ENCODE measurements at regions not wholly inside any gene's neighbourhood (a gene's known extent, or its start where the extent isn't known, plus 50 kb on each side); places are given as distances from the start of the nearest gene placed in this dataset.
A peak's percentile ranks its signal among the peaks of the same experiment; 100 is the strongest.

DNA sequence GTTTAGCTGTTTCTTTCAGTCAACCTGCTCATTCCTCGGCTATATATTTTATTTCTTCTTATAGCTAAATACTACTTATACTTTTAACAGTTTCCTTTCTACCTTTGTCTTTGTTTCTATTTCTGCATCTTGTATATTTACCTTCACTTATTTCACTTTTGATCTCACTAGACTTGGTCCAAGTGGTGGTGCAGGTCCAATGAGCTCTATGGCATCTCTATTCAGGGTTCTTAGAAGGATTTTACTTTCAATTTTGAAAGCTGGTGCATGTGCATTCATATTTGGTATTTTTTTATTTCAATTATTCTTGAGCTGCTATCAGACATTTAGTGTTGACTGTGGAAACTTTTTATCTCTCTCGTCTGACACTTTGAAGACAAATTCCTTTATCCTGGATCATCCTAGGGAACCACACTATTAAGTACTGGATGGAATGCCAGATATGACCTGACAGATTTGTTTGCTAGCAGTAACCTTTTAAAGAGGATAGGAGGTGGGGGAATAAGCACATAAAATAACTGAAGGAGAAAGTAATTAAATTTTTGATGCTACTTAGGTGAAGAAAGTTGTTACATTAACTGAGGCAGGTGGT, 123.1 kb upstream of the PJA2 start:
- no peak for DNase-seq (ENCODE audit: low read depth)

DNA sequence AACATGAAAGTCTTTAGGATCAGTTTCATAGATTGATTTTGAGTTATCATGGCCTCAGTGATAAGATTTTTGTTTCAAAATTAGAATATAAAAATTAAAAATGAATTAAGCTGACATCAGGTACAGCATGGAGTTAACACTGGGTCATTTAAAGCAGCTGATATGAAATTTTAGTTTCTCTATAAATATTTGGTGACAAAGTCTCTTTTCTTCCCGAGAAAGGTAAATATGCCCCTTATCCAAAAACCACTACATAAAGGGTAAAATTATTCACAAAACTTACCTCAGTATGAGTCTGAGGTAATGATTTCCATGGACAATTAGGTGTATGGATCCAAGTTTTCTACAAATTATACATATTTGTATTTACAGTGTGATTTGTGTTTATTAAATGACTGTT, 121.5 kb upstream of the PJA2 start:
- DNase-seq (ENCODE audit: low read depth), result no peak

DNA sequence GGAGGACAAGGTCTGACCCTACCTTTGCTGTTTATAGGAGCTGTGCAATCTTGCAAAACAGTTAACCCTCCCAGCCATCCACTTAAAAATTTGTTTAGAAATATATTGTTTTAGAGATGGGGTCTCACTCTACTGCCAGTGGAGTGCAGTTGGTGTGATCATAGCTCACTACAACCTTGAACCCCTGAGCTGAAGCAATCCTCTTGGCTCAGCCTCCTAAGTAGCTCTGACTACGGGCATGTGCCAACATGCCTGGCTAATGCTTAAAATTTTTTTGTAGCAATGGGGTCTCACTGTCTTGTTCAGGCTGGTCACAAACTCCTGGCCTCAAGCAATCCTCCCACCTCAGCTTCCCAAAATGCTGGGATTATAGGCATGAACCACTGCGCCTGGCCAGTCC, 120.2 kb upstream of the PJA2 start:
- DNase-seq (ENCODE audit: low read depth), result no peak

- no peak for DNase-seq (ENCODE audit: low read depth)
These were observed 119.7 kb upstream of the PJA2 start for GRCh38 chr5:109529520-109529919.

DNA sequence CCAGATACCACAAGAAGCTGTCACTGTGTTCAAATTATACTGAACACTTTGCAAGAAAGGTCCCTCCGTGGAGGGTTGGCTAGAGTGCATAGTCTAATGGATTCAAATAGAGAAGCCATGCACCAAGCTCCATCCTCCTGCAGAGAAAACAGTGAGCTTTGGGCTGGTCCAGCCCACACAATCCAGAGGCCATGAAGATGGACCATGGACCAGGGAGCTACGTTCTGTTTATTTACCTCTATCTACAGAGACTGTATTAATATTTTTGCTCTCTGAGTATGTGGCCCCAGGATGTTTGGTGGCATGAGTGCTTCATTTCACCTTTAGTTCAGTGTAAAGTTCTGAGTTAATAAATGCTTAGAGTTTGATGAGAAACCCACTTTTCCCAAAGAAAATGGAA, 114.8 kb upstream of the PJA2 start:
- no peak for DNase-seq (ENCODE audit: low read depth)

- DNase-seq (ENCODE audit: low read depth), result no peak
These were observed 114.3 kb upstream of the PJA2 start for GRCh38 chr5:109524026-109524425.

- DNase-seq (ENCODE audit: low read depth), result no peak
These were observed 112.6 kb upstream of the PJA2 start for GRCh38 chr5:109522404-109522803.

DNA sequence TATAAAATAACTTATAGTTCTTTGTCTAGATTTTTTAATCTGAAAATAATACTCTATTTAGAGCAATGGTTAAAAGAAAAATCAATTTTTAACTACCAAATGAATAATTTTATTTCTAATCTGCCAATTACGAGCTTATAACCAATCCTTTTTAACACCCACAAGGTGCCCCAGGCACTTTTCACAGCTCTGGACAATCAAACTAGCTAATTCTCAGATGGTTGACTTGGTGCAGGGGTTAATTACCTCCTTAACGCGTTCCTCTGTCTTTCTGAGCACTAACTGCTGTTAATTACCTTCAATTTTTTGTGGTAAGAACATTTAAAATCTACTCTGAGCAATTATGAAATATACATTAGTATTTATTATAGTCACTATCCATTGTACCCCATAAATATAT, 109.6 kb upstream of the PJA2 start:
- DNase-seq (ENCODE audit: low read depth), result no peak

- DNase-seq (ENCODE audit: low read depth), result peak; percentile 30
These were observed 106.6 kb upstream of the PJA2 start for GRCh38 chr5:109516390-109516789.

- DNase-seq (ENCODE audit: low read depth), result no peak
These were observed 102.4 kb upstream of the PJA2 start for GRCh38 chr5:109511980-109512734.

GRCh38 chr5:109506556-109506955, 96.8 kb upstream of the PJA2 start:
- no peak for DNase-seq (ENCODE audit: low read depth)

DNA sequence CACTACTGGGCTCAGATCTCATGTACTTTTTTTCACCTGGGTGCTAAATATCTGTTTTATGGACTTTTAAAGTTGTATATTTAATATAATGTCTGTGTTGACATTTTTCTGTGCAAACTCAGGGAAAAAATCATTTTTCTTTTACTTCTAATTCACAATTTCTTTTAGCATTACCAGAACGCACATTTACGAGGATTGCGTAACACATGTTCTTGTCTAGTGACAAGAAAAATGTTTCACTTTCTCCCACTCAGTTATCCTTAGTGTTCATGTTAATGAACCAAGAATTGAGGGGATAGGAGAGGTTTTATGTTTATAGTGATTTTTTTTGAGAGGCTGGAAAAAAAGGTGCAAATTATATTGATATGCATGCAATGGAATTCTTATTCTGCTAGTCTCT, 86.3 kb upstream of the PJA2 start:
- DNase-seq (ENCODE audit: low read depth), result no peak

- no peak for DNase-seq (ENCODE audit: low read depth)
These were observed 78.1 kb upstream of the PJA2 start for GRCh38 chr5:109487753-109488420.

GRCh38 chr5:109486200-109486804, 76.5 kb upstream of the PJA2 start:
- no peak for DNase-seq (ENCODE audit: low read depth)

- DNase-seq (ENCODE audit: low read depth), result no peak
These were observed 75.3 kb upstream of the PJA2 start for GRCh38 chr5:109485030-109485429.

DNA sequence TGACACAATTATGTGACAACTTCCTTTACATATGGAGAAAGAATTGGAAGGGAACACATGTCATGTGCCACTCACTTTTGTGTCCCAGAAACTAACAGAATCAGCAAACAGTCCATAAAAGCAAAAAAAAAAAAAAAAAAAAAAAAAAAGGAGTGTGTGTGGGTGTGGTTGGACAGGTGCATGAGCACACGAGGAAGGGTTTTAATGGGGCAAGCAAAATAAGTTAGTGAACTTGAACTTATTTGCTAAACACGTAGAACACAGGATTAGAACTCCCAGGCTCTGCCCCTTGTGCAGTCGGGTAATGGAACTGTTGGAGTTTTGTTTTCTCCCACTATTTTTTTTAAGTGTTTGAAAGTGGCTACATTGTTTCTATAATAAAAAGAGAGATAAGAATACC, 74.8 kb upstream of the PJA2 start:
- no peak for DNase-seq (ENCODE audit: low read depth)

DNA sequence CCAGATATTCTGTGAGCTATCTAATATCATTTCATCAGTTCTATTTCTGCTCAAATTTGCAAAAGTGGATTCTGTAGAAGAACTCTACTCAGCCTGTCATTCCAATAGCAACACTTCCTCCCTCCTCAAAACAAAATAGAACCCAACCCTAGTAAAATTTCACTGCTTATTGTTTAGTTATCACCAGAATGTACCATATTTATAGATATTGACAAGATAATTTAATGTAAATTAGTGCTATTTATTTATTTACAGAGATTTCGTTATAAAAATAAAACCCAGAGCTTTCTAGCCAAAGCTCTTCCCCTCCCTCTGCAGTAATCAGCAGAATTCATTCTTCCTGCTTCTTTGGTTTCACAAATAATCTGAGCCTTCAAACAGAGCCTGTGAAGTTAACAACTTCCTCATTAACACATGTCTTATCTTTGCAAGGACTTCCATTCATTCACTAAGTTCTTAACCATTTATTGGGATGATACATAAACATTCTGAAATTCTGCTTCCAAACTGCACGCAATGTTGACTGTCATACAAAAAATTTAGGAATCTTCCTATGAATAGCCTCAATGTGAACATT, 73.7 kb upstream of the PJA2 start:
- no peak for DNase-seq (ENCODE audit: low read depth)

- DNase-seq (ENCODE audit: low read depth), result no peak
These were observed 73.0 kb upstream of the PJA2 start for GRCh38 chr5:109482748-109483147.

- no peak for DNase-seq (ENCODE audit: low read depth)
These were observed 69.6 kb upstream of the PJA2 start for GRCh38 chr5:109479260-109479860.

GRCh38 chr5:109478830-109479229, 69.1 kb upstream of the PJA2 start:
- no peak for DNase-seq (ENCODE audit: low read depth)

DNA sequence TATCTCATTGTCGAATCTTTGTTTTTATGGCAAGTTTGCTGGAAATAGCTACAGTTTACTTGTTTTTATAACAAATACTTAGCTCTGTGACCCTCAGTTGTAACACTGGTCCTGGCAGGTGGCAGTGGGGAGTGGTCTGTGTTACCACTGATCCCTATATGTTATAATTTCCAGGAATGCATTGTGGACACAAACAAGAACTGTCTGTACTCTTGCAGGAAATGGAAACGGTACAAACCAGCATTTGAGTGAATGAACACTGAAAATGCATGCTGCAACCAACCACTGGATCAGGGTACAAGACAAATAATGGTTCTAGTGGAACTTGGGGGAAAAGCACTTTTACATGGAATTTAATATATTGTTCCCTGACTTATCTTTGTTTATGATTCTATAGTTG, 66.5 kb upstream of the PJA2 start:
- no peak for DNase-seq (ENCODE audit: low read depth)

DNA sequence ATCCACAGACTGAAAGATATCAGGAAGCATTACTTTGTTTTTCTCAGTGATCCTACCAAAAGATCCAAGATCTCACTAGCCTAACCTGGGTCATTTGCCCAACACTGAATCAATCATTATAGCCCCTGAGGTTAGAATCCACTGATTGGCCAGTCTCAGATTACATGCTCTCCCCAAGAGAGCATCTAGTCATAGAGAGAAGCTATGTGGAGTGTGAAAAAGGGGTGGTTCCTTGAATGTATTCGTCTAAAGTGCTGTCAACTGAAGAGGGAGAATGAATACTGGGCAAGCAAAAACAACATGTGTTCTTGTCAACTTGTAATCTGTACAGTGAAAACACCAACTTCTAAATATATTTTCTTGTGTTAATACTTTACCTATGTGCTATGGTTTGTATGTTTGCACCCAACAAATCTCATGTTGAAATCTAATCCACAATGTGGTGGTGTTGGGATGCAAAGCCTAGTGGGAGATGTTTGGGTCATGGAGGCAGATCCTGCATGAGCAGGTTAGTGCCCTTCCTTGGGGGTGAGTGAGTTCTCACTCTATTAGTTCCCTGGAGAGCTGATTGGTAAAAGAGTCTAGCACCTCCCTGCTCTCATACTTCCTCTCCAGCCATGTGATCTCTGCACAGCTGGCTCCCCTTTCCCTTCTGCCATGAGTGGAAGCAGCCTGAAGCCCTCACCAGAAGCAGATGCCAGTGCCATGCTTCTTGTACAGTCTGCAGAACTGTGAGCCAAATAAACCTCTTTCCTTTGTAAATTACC, 60.3 kb upstream of the PJA2 start:
- DNase-seq (ENCODE audit: low read depth), result no peak

Data from HS-5 (cell line).